HAP-1 (cell line): ENCODE measurements at regions not wholly inside any gene's neighbourhood (a gene's known extent, or its start where the extent isn't known, plus 50 kb on each side); places are given as distances from the start of the nearest gene placed in this dataset.

ENCODE experiments used
- DNase-seq, 2 experiments: peaks; one replicate each; pipeline ENCODE4 v3.0.0-alpha.2; 2016 to 2020; ENCODE audit warnings: low spot score in 2 of 2
- H3K27me3 ChIP-seq: fragments of 250-450 bp; sonication (Bioruptor Pico); 2 replicates; pipeline ENCODE4 v1.5.1; 2020; ENCODE audit warnings: low read depth, mild to moderate bottlenecking, moderate library complexity
- H3K36me3 ChIP-seq: fragments of 250-450 bp; sonication (Bioruptor Pico); replicated peaks from 2 replicates; pipeline ENCODE4 v1.5.1; 2020; ENCODE audit warnings: mild to moderate bottlenecking
- H3K4me1 ChIP-seq: fragments of 250-450 bp; sonication (Bioruptor Pico); 2 replicates; pipeline ENCODE4 v1.5.1; 2020; ENCODE audit warnings: mild to moderate bottlenecking
- H3K4me3 ChIP-seq: fragments of 250-450 bp; sonication (Bioruptor Pico); 2 replicates; pipeline ENCODE4 v1.5.1; 2020; ENCODE audit warnings: mild to moderate bottlenecking, moderate library complexity
- H3K9me3 ChIP-seq: fragments of 250-450 bp; sonication (Bioruptor Pico); 2 replicates; pipeline ENCODE4 v1.5.1; 2020; ENCODE audit warnings: mild to moderate bottlenecking, moderate library complexity
- in situ Hi-C: fragments of 300-500 bp; cut with MboI; formaldehyde crosslinking; loops from 3 replicates; pipeline ENCODE4 v1.14.3; 2020; ENCODE audit warnings: low sequenced_read_pairs, inconsistent platforms, mixed read lengths

DNA sequence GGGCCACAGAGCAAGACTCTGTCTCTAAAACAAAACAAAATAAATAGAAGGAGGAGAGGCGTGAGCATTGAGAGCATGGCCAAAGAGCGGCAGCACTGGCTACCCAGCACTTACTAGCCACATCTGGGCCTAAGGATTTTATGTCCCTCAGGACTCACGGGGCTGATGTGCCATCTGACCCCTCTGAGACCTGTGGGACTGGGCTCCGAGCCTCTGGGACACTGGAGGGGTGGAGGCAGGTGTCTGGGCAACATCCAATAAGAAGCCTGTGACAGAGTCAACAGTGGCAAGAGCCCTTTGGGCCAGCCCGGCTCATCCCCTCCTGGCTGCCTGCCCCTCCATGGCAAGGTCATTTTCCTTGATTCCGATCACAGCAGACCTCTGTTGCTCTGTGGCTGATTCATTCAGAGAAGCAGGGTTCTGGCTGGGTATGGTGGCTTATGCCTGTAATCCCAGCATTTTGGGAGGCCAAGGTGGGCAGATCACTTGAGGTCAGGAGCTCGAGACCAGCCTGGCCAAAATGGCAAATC lies 60.7 kb downstream of the RRM2 start:
- H3K36me3 ChIP-seq: no peaks in the 10 kb centered on the region
- DNase-seq: no peak
- H3K4me1 ChIP-seq: no peaks in the 10 kb centered on the region
- no peaks in the 10 kb centered on the region for H3K9me3 ChIP-seq
- in situ Hi-C loops: no loop called here
- no peaks in the 10 kb centered on the region for H3K27me3 ChIP-seq
- H3K4me3 ChIP-seq: no peak overlapping the region

- no peaks in the 10 kb centered on the region for H3K4me1 ChIP-seq
- H3K9me3 ChIP-seq: no peaks in the 10 kb centered on the region
- in situ Hi-C loops: no loop called here
- H3K4me3 ChIP-seq: no peak overlapping the region
- no peak for DNase-seq
- H3K27me3 ChIP-seq: no peaks in the 10 kb centered on the region
- no peaks in the 10 kb centered on the region for H3K36me3 ChIP-seq
These were observed 61.9 kb downstream of the RRM2 start for GRCh38 chr2:10184421-10184820.

GRCh38 chr2:10185046-10185445 lies 62.5 kb downstream of the RRM2 start:
- in situ Hi-C loops: no loop called here
- H3K9me3 ChIP-seq: no peaks in the 10 kb centered on the region
- H3K27me3 ChIP-seq: no peaks in the 10 kb centered on the region
- no peaks in the 10 kb centered on the region for H3K4me1 ChIP-seq
- DNase-seq: no peak
- H3K36me3 ChIP-seq: no peaks in the 10 kb centered on the region
- no peak overlapping the region for H3K4me3 ChIP-seq

DNA sequence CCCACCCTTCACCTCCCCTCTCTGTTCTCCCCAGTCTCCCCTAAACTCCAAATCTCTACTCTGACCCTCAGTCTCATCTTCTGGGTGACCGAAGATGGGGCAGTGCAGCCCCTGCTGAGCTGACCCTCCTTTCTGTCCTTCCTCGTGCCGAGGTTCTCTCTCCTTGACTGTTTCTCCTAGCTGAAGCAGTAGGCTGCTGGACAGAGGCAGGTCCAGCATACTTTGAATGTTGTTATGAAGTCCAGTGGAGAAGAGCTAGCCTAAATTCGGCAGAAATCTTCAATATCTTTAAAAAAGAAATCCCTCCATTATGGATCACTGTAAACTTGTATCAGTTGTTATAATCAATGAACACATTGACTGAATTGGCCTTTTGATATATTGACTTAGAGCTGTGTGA lies 63.2 kb downstream of the RRM2 start:
- Histone ChIP-seq H3K4me3 (no peak overlapping the region), H3K9me3 (no peaks in the 10 kb centered on the region), H3K27me3 (no peaks in the 10 kb centered on the region), H3K4me1 (no peaks in the 10 kb centered on the region), H3K36me3 (no peaks in the 10 kb centered on the region)
- DNase-seq: no peak
- in situ Hi-C loops: no loop called here

DNA sequence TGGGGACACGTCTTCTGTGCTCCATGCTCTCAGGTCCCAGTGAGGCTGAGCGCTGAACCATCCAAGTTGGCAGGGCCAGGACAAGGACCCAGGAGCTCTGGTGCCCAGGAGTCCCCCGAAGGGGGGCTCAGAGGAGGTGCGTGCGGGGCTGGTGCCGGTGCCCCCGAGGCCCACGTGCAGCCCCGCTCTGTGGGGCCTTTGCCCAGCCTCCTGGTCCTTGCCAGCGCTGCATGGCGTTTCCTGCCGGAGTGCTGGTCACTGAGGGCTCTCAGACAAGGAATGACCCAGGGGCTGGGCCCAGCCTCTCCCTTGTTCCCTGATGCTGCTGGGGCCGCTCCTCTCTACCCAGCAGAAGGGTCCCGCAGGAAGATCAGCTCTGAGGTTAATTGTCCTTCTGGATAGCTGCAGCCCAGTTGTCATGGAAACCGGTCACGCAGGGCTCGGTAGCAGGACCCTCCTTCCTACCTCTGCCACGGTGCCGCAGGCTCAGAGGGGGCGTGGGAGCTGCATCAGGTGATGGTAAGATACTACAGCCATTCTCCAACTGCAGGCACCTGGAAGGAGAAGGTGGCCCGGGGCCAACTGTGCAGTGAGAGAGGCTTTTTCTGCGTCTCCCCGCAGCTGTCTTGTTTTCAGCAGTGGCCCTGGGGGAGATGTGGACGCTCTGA lies 64.5 kb downstream of the RRM2 start:
- Histone ChIP-seq H3K36me3 (no peaks in the 10 kb centered on the region), H3K27me3 (no peaks in the 10 kb centered on the region), H3K4me1 (no peaks in the 10 kb centered on the region), H3K9me3 (no peaks in the 10 kb centered on the region), H3K4me3 (no peak overlapping the region)
- in situ Hi-C loops: no loop called here
- no peak for DNase-seq

GRCh38 chr2:10187661-10188060 lies 65.1 kb downstream of the RRM2 start:
- no peak for DNase-seq
- no peaks in the 10 kb centered on the region for H3K9me3 ChIP-seq
- no peaks in the 10 kb centered on the region for H3K36me3 ChIP-seq
- H3K4me1 ChIP-seq: no peaks in the 10 kb centered on the region
- no peak overlapping the region for H3K4me3 ChIP-seq
- H3K27me3 ChIP-seq: no peaks in the 10 kb centered on the region
- in situ Hi-C loops: no loop called here

DNA sequence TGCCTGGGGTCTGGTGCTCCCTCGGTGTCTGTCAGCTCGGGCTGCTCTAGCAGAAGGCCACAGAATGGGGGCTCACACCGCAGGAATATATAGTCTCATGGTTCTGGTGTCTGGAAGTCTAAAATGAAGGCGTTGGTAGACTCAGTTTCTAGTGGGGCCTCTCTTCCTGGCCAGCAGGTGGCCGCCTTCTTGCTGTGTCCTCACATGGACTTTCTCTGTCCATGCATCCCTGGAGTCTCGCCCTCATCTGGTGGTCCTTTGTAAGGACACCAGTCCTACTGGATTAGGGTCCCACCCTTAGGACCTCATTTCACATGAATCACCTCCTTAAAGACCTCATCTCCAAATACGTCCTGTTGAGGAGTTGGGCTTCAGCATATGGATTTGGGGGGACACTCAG lies 65.7 kb downstream of the RRM2 start:
- in situ Hi-C loops: no loop called here
- no peaks in the 10 kb centered on the region for H3K4me1 ChIP-seq
- H3K4me3 ChIP-seq: no peak overlapping the region
- DNase-seq: peak in 1 of 2 experiments; percentile 31
- H3K36me3 ChIP-seq: no peaks in the 10 kb centered on the region
- H3K9me3 ChIP-seq: no peaks in the 10 kb centered on the region
- no peaks in the 10 kb centered on the region for H3K27me3 ChIP-seq

- Histone ChIP-seq H3K36me3 (no peaks in the 10 kb centered on the region), H3K4me1 (no peaks in the 10 kb centered on the region), H3K4me3 (no peak overlapping the region), H3K27me3 (no peaks in the 10 kb centered on the region), H3K9me3 (no peaks in the 10 kb centered on the region)
- no peak for DNase-seq
- in situ Hi-C loops: no loop called here
These were observed 66.3 kb downstream of the RRM2 start for GRCh38 chr2:10188729-10189305.

DNA sequence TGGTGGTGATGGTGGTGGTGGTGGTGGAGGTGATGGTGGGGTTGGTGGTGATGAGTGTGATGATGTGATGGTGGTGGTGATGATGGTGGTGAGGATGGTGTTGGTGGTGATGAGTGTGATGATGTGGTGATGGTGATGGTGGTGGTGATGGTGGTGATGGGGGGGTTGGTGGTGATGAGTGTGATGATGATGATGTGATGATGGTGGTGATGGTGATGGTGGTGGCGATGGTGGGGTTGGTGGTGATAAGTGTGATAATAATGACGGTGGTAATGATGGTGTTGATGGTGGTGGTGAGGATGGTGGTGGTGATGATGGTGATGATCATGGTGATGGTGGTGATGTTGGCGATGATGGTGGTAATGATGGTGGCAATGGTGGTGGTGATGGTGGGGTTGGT lies 67.7 kb downstream of the RRM2 start:
- Histone ChIP-seq H3K4me3 (no peak overlapping the region), H3K4me1 (no peaks in the 10 kb centered on the region), H3K9me3 (no peaks in the 10 kb centered on the region), H3K36me3 (no peaks in the 10 kb centered on the region), H3K27me3 (no peaks in the 10 kb centered on the region)
- in situ Hi-C loops: no loop called here
- DNase-seq: no peak

GRCh38 chr2:10190737-10191532 lies 68.4 kb downstream of the RRM2 start:
- Histone ChIP-seq H3K27me3 (no peaks in the 10 kb centered on the region), H3K9me3 (no peaks in the 10 kb centered on the region), H3K4me1 (no peaks in the 10 kb centered on the region), H3K4me3 (no peak overlapping the region), H3K36me3 (no peaks in the 10 kb centered on the region)
- in situ Hi-C loops: no loop called here
- no peak for DNase-seq

GRCh38 chr2:10191554-10191953 lies 69.0 kb downstream of the RRM2 start:
- Histone ChIP-seq H3K36me3 (no peaks in the 10 kb centered on the region), H3K4me3 (no peak overlapping the region), H3K27me3 (no peaks in the 10 kb centered on the region), H3K4me1 (no peaks in the 10 kb centered on the region), H3K9me3 (no peaks in the 10 kb centered on the region)
- in situ Hi-C loops: no loop called here
- no peak for DNase-seq

DNA sequence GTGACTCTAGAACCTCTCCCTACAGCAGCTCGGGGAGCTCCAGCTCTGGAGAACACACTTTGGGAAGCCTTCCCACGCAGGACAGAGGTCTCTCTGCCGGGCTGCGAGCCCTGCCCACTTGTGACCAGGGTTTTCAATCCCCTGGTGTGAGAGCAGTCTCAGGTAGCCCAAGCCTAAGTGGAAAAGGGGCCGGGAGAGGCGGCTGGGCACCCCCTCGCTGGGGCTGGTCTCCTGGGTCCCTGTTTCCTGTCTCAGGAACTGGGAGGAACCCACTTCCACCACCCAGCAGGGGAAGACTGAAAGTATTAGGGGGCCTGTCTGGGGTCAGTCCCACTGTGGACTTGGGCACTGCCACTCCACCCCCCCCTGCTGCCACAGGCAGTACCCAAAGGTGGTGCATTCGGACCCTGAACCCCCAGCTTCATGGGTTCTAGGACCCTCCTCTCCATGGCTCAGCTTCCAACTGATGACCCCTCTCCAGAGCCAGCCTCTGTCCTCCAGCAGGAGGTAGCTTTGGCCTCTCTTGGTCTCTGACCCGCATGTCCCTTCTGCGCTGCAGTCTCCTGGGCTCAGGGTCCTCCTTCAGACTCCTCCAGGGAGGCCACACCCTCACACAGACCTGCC lies 70.0 kb downstream of the RRM2 start:
- H3K4me1 ChIP-seq: no peaks in the 10 kb centered on the region
- DNase-seq: no peak
- H3K4me3 ChIP-seq: no peak overlapping the region
- H3K9me3 ChIP-seq: no peaks in the 10 kb centered on the region
- no peaks in the 10 kb centered on the region for H3K36me3 ChIP-seq
- in situ Hi-C loops: no loop called here
- H3K27me3 ChIP-seq: no peaks in the 10 kb centered on the region

- no peak for DNase-seq
- Histone ChIP-seq H3K4me1 (no peaks in the 10 kb centered on the region), H3K4me3 (no peak overlapping the region), H3K36me3 (no peaks in the 10 kb centered on the region), H3K9me3 (no peaks in the 10 kb centered on the region), H3K27me3 (no peaks in the 10 kb centered on the region)
- in situ Hi-C loops: no loop called here
These were observed 70.8 kb downstream of the RRM2 start for GRCh38 chr2:10193276-10193795.
